A172 (cell line): ENCODE measurements at regions not wholly inside any gene's neighbourhood (a gene's known extent, or its start where the extent isn't known, plus 50 kb on each side); places are given as distances from the start of the nearest gene placed in this dataset.

Source experiments
- DNase-seq: peaks from one replicate; pipeline ENCODE4 v3.0.0-alpha.2; 2015; ENCODE audit warnings: low spot score

- no peak for DNase-seq
Measured at GRCh38 chr3:104553121-104553520, 813.6 kb upstream of the ALCAM start.

GRCh38 chr3:104554425-104554824 lies 812.3 kb upstream of the ALCAM start:
- DNase-seq = no peak

GRCh38 chr3:104555728-104556127 lies 811.0 kb upstream of the ALCAM start:
- no peak for DNase-seq

DNA sequence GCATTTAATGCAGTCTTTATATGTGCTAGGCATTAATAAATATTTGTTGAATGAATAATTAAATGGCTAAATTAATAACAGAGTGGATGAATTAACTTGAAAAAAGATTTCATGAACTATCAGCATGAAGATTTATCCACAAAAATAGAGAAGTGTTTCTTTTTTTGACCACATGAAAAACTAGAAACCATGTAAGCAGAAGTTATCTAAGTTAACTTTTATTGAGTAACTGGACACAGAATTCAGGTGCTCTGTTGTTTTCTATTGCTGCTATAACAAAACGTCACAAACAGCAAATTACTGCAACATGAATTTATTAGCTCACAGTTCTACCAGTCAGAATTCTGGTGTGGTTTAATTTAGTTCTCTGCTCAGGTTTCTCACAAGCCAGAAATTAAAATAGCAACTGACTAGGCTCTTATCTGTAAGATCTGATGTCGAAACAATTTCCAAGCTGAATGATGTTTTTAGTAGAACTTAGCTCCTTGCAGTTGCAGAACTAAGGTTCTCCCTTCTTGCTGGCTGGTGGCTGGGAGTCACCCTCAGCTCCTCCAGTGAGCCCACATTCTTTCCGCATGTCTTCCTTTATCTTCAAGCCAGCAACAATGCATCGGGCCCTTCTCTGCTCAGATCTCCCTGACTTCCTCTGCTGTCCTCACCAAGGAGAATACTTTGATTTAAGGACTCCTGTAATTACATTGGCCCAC lies 810.2 kb upstream of the ALCAM start:
- DNase-seq = no peak

- DNase-seq = no peak
Measured at GRCh38 chr3:104561324-104561723, 805.4 kb upstream of the ALCAM start.

GRCh38 chr3:104564045-104564643 lies 802.6 kb upstream of the ALCAM start:
- peak; percentile 63 for DNase-seq

GRCh38 chr3:104566054-104566453 lies 800.7 kb upstream of the ALCAM start:
- DNase-seq = no peak

DNA sequence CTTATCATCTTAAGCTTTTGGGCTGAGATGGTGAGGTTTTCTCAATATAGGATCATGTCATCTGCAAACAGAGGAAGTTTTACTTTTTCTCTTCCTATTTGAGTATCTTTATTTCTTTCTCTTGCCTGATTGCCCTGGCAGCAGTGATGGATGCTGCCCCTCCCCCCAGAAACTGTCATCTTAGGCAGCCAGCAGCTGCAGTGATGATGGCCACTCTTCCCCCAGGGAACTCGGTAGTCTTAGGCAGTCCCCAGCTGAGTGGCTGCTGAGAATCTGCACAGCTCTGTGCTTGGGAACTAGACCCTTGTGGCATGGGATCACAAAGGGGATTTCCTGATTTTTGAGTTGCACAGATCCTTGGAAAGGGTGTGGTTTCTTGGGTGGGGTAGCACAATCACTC lies 791.1 kb upstream of the ALCAM start:
- no peak for DNase-seq

DNA sequence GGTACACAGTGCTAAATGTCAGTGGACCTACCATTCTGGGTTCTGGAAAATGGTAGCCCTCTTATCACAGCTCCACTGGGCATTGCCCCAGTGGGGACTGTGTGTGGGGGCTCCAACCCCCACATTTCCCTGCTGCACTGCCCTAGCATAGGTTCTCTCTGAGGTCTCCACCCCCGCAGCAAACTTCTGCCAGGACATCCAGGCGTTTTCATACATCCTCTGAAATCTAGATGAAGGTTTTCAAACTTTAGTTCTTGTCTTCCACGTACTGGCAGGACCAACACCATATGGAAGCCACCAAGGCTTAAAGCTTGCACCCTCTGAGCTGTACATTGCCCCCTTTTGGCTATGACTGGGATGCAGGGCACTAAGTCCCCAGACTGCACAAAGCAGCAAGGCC lies 788.2 kb upstream of the ALCAM start:
- no peak for DNase-seq

DNA sequence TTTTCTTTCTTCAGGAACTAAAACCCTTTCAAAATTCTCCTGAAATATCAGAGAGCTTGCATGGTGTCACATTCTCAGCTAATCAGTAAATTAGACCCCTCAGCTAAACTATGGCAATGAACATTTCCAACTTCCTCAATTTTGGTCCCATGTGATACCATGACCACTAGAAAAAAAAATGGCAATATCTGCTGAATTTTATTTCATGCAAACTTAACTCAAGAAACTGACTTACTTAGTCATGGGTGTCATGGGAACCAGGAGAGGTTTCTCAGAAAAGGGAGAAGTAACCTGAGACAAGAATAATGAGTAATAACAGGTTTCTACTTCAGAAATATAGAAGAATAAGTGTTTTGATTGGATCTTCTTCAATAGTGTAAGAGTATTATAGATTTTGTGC lies 784.6 kb upstream of the ALCAM start:
- no peak for DNase-seq

- no peak for DNase-seq
Measured at GRCh38 chr3:104584682-104585081, 782.0 kb upstream of the ALCAM start.

DNA sequence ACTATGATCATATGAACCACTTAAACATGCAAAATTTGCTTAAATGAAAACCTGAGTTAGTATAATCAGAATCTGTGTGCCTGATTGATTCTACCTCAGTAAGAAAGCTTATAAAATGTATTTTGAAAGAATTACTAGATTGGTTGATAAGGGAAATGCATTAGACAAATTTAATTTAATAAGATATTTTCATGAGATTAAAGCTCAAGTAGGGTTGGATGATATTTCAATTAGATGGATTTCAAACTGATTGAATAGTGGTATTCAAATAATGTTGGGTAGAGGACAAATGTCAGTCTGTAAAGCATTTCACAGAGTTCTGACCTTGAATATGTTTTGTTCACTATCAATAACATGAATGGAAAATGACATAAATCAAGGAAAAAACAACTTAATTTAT lies 780.4 kb upstream of the ALCAM start:
- no peak for DNase-seq

- DNase-seq = no peak
Measured at GRCh38 chr3:104588442-104588841, 778.3 kb upstream of the ALCAM start.

- no peak for DNase-seq
Measured at GRCh38 chr3:104591776-104592175, 774.9 kb upstream of the ALCAM start.

DNA sequence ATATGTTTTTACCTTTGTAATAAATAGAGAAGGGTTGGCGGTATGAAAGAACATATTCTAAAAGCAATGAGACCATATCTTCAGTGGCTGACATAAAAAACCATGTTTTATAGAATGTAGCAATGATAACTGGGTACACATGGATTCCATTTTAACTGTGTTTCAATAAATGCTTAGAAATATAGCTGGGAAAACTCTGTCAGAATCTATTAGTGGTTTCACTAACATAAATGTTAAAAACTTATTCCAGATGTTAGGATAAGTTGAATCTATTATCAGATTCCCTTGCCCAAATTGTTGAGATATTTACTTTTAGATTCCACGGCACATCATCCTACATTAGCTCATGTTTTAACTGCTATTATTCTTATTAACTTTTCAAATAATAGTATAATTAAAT lies 772.2 kb upstream of the ALCAM start:
- DNase-seq = no peak

DNA sequence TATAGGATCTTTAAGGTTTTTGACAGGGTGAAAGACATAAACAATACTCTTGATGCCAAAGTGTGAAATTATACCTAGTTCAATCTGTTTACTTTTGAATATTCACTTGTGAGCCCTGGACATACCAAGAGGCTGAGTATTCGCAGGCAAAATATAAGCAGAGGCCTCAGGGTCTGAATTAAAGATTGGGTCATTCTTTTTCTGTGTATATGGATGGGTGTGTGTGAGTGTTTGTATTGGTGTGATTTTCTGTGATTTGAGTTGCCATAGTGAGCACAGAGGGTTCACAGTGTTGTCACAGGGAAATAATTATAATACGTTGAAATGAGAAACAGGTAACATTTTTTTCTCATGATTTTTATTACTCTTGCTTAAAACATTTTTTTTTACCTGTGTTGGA lies 770.7 kb upstream of the ALCAM start:
- DNase-seq = no peak

DNA sequence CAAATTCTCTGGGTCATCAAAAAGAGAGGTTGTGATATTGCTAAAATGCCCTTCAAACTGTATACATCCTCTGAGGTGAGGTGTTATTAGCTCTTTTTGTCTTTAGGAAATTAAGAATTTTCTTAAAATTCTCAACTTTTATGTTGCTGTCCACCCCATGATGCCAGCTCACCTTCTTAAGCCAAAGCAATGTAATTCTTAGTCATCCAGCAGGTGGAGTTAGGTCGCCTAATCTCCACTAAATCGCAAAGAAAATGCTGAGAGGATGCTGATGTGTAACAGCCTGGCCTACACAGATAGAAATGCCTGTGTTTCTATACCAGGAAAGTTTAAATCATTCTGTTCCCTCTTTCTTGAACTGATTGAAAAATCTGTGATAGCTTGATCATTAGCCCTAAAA lies 770.2 kb upstream of the ALCAM start:
- DNase-seq = peak; percentile 52

- DNase-seq = no peak
Measured at GRCh38 chr3:104598848-104599511, 767.7 kb upstream of the ALCAM start.

- peak; percentile 11 for DNase-seq
Measured at GRCh38 chr3:104604326-104605010, 762.2 kb upstream of the ALCAM start.

GRCh38 chr3:104606812-104607211 lies 759.9 kb upstream of the ALCAM start:
- DNase-seq = no peak

GRCh38 chr3:104610730-104611652 lies 755.7 kb upstream of the ALCAM start:
- DNase-seq = no peak

DNA sequence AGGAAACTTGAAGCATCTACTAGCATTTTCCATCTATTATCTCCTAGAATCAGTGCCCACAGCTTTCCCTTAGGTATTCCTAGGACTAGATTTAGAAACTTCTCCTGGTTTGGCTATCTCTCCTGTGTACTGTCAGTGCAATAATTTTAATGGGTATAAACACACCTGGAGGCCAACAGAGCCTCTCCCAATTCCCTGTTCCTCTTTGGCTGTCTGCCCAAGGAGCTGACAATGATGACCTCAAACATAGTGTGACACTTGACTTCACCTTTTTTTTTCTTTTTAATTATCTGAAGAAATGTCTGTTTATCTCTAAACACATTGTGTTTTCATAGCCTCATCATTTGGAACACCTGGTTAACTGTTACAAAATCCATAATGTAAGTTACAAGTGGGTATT lies 754.5 kb upstream of the ALCAM start:
- DNase-seq = no peak
